Panc1 (cell line): ENCODE measurements at regions not wholly inside any gene's neighbourhood (a gene's known extent, or its start where the extent isn't known, plus 50 kb on each side); places are given as distances from the start of the nearest gene placed in this dataset.

ENCODE experiments used
- ATAC-seq: fragments of 200-7000 bp; cut with Tn5 transposase; 2 replicates; pipeline ENCODE4 v1.9.1; 2020; ENCODE audit warnings: mild to moderate bottlenecking, moderate library complexity
- BruUV-seq: library from RNA; stranded (reverse); fragments of 400-500 nt; replicated peaks from 2 replicates; lab custom pipeline; 2021; lab: Mats Ljungman, UMichigan
- CTCF ChIA-PET: fragments of 300-600 bp; sonication (Branson Sonifier 250); formaldehyde crosslinking; loops from one replicate; lab custom pipeline; 2022; ENCODE audit warnings: antibody characterized with exemption; lab: Charles Lee
- POLR2A ChIA-PET: fragments of 300-600 bp; sonication (Branson Sonifier 250); formaldehyde crosslinking; loops from one replicate; lab custom pipeline; 2022; ENCODE audit warnings: antibody characterized with exemption; lab: Charles Lee
- DNase-seq: peaks from one replicate; pipeline ENCODE4 v3.0.0-alpha.2; 2010; ENCODE audit warnings: low read depth, low spot score
- H3K27ac ChIP-seq: 2 replicates; pipeline ENCODE4 v1.5.1; 2011; ENCODE audit warnings: mild to moderate bottlenecking, low read length, inconsistent platforms
- H3K27me3 ChIP-seq: fragments of 200-500 bp; sonication (Bioruptor generic); 2 replicates; pipeline ENCODE4 v1.6.0; 2014; ENCODE audit warnings: low read length, inconsistent platforms; ENCODE audit not compliant: control insufficient read depth, insufficient read depth
- H3K36me3 ChIP-seq: fragments of 200-500 bp; sonication (Bioruptor generic); 2 replicates; pipeline ENCODE4 v1.5.1; 2014; ENCODE audit warnings: inconsistent platforms, mild to moderate bottlenecking, low read length, moderate library complexity; ENCODE audit not compliant: control insufficient read depth, insufficient read depth
- H3K4me1 ChIP-seq: 2 replicates; pipeline ENCODE4 v1.5.1; 2011; ENCODE audit warnings: inconsistent platforms, mild to moderate bottlenecking, low read length, moderate library complexity; ENCODE audit not compliant: control insufficient read depth, insufficient read depth
- H3K4me3 ChIP-seq, 2 experiments: 2 replicates each; pipeline ENCODE4 v1.5.1; 2011 to 2012; ENCODE audit warnings: low read depth in 2 of 2, low read length in 2 of 2, mild to moderate bottlenecking in 2 of 2, inconsistent platforms in 1 of 2, moderate library complexity in 1 of 2
- H3K9me3 ChIP-seq: fragments of 200-500 bp; sonication (Bioruptor generic); 2 replicates; pipeline ENCODE4 v1.5.1; 2014; ENCODE audit warnings: low read depth, mild to moderate bottlenecking, inconsistent platforms, low read length, moderate library complexity; ENCODE audit not compliant: control insufficient read depth, insufficient read depth
- CTCF ChIP-seq: fragments of 450-650 bp; IDR thresholded peaks from 2 replicates; pipeline ENCODE4 v1.5.1; 2017; ENCODE audit warnings: mild to moderate bottlenecking
- POLR2AphosphoS5 ChIP-seq: IDR thresholded peaks from 2 replicates; pipeline ENCODE4 v1.6.1; 2012; ENCODE audit warnings: mild to moderate bottlenecking, low read depth, low read length, moderate library complexity
- REST ChIP-seq, 2 experiments: IDR thresholded peaks; 2 replicates each; pipeline ENCODE4 v1.6.1; 2011 to 2012; ENCODE audit warnings: low read depth in 2 of 2, control low read depth in 1 of 2, low read length in 1 of 2, mild to moderate bottlenecking in 1 of 2, moderate library complexity in 1 of 2; ENCODE audit not compliant: insufficient read depth in 1 of 2
- SIN3A ChIP-seq: IDR thresholded peaks from 2 replicates; pipeline ENCODE4 v1.6.1; 2012; ENCODE audit warnings: low read depth, mild to moderate bottlenecking, low read length, moderate library complexity, borderline replicate concordance; ENCODE audit not compliant: insufficient read depth
- TCF7L2 ChIP-seq: IDR thresholded peaks from 2 replicates; pipeline ENCODE4 v1.6.1; 2011; ENCODE audit warnings: mild to moderate bottlenecking, low read depth, low read length, inconsistent platforms
- in situ Hi-C: cut with HindIII; loops from 2 replicates; pipeline ENCODE4 v1.10.0; 2016; ENCODE audit warnings: low sequenced_read_pairs, low pct_unique_long_range_greater_than_20kb
- intact Hi-C: fragments of 100-400 bp; cut with micrococcal nuclease; formaldehyde crosslinking; loops from one replicate; pipeline ENCODE4 v1.10.0; 2022; ENCODE audit not compliant: unreplicated experiment

- CTCF ChIA-PET: no interaction called here
- intact Hi-C loops: no loop called here
- DNase-seq (no peak), ATAC-seq (no peak)
- Histone ChIP-seq H3K27me3 (peaks cover 3% of the 10 kb centered on the region; the same call in 1 of the 2 replicates), H3K9me3 (no peaks in the 10 kb centered on the region), H3K27ac (no peak overlapping the region), H3K4me1 (no peaks in the 10 kb centered on the region), H3K4me3 (no peak overlapping the region), H3K36me3 (no peaks in the 10 kb centered on the region)
- peak; percentile 67 for TF ChIP-seq CTCF
- no peak for TF ChIP-seq REST (IDR thresholded peaks at IDR 0.05; ENCODE audit: insufficient read depth in 1 of 2, low read depth in 2 of 2, low read length in 1 of 2)
- in situ Hi-C loops: no loop called here
- no TSS peak for BruUV-seq
- POLR2A ChIA-PET: no interaction called here
Observed at GRCh38 chr1:38608202-38608864, 251.2 kb downstream of the RRAGC start.

GRCh38 chr1:38607526-38607925 lies 252.0 kb downstream of the RRAGC start:
- POLR2A ChIA-PET: no interaction called here
- intact Hi-C loops (no loop called here), in situ Hi-C loops (no loop called here)
- ATAC-seq (no peak), DNase-seq (no peak)
- H3K27ac ChIP-seq: no peak overlapping the region
- H3K36me3 ChIP-seq: no peaks in the 10 kb centered on the region
- H3K4me3 ChIP-seq: no peak overlapping the region
- TF ChIP-seq POLR2AphosphoS5 (no peak), REST (IDR thresholded peaks at IDR 0.05; ENCODE audit: insufficient read depth in 1 of 2, low read depth in 2 of 2, low read length in 1 of 2) (no peak), SIN3A (no peak), TCF7L2 (no peak), CTCF (no peak)
- CTCF ChIA-PET: no interaction called here
- H3K27me3 ChIP-seq: no peaks in the 10 kb centered on the region; the same call in 1 of the 2 replicates
- H3K9me3 ChIP-seq: no peaks in the 10 kb centered on the region
- no peaks in the 10 kb centered on the region for H3K4me1 ChIP-seq
- BruUV-seq: no TSS peak
